HCT116 (cell line): ENCODE measurements at regions not wholly inside any gene's neighbourhood (a gene's known extent, or its start where the extent isn't known, plus 50 kb on each side); places are given as distances from the start of the nearest gene placed in this dataset.

Experiments
- ATAC-seq: fragments of 200-7000 bp; cut with Tn5 transposase; 2 replicates; pipeline ENCODE4 v1.9.1; 2020; ENCODE audit warnings: mild to moderate bottlenecking, moderate library complexity
- BruUV-seq: library from RNA; stranded (reverse); fragments of 400-500 nt; replicated peaks from 2 replicates; lab custom pipeline; 2021; lab: Mats Ljungman, UMichigan
- CTCF ChIA-PET: fragments of 300-600 bp; sonication (Branson Sonifier 250); formaldehyde crosslinking; loops from one replicate; lab custom pipeline; 2021; ENCODE audit warnings: antibody characterized with exemption; lab: Charles Lee
- POLR2A ChIA-PET: fragments of 300-600, 350-600 bp; sonication (Branson Sonifier 250); formaldehyde crosslinking; loops from one replicate; lab custom pipeline; 2021; ENCODE audit warnings: antibody characterized with exemption; lab: Charles Lee
- RAD21 ChIA-PET, 2 experiments: fragments of 300-600 bp; sonication (Branson Sonifier 250); formaldehyde crosslinking; loops; one replicate each; lab custom pipeline; 2023; ENCODE audit warnings: low total read pairs in 2 of 2; ENCODE audit not compliant: uncharacterized antibody in 2 of 2, unreplicated experiment in 2 of 2, low non-redundant PET in 1 of 2; lab: Charles Lee
- DNase-seq: peaks from one replicate; pipeline ENCODE4 v3.0.0-alpha.2; 2010; ENCODE audit warnings: low read depth, low spot score
- H2AFZ ChIP-seq: fragments of 200-600 bp; shearing (Covaris generic), sonication (generic); 2 replicates; pipeline ENCODE4 v1.6.1; 2017; ENCODE audit warnings: low read depth, mixed run types, mixed read lengths, antibody characterized with exemption, low read length; ENCODE audit not compliant: poor library complexity, severe bottlenecking
- H3K27ac ChIP-seq: 2 replicates; pipeline ENCODE4 v1.5.1; 2012; ENCODE audit warnings: low read depth, low read length
- H3K27me3 ChIP-seq: fragments of 200-600 bp; sonication (generic); 2 replicates; pipeline ENCODE4 v1.6.1; 2016; ENCODE audit warnings: mixed run types, low read length, mixed read lengths; ENCODE audit not compliant: insufficient read depth
- H3K36me3 ChIP-seq, 2 experiments: fragments of 200-500 bp in 1 of 2; fragments of 200-600 bp in 1 of 2; sonication (Bioruptor generic) in 1 of 2; sonication (generic) in 1 of 2; 2 replicates each; pipeline versions ENCODE4 v1.5.1 to v1.6.1; 2014 to 2016; ENCODE audit warnings: low read length in 2 of 2, inconsistent platforms in 1 of 2, mixed read lengths in 1 of 2, mixed run types in 1 of 2; ENCODE audit not compliant: insufficient read depth in 2 of 2, control insufficient read depth in 1 of 2
- H3K4me1 ChIP-seq, 2 experiments: fragments of 200-600 bp in 1 of 2; sonication (generic) in 1 of 2; 2 replicates each; pipeline versions ENCODE4 v1.5.1 to v1.6.1; 2012 to 2017; ENCODE audit warnings: low read length in 2 of 2, inconsistent platforms in 1 of 2, mild to moderate bottlenecking in 1 of 2, mixed read lengths in 1 of 2, mixed run types in 1 of 2, moderate library complexity in 1 of 2; ENCODE audit not compliant: insufficient read depth in 2 of 2, control insufficient read depth in 1 of 2
- H3K4me2 ChIP-seq: fragments of 200-600 bp; sonication (generic); 2 replicates; pipeline ENCODE4 v1.6.1; 2017; ENCODE audit warnings: mixed run types, low read length, mixed read lengths
- H3K4me3 ChIP-seq, 2 experiments: fragments of 200-600 bp in 1 of 2; sonication (generic) in 1 of 2; replicated peaks in 1 of 2; 2 replicates each; pipeline ENCODE4 v1.5.1; 2011 to 2016; ENCODE audit warnings: low read length in 2 of 2, control low read depth in 1 of 2, low read depth in 1 of 2, mild to moderate bottlenecking in 1 of 2, mixed read lengths in 1 of 2, mixed run types in 1 of 2
- H3K79me2 ChIP-seq: fragments of 200-600 bp; sonication (generic); 2 replicates; pipeline ENCODE4 v1.6.1; 2017; ENCODE audit warnings: mild to moderate bottlenecking, mixed run types, low read length, moderate library complexity, mixed read lengths; ENCODE audit not compliant: insufficient read depth
- H3K9ac ChIP-seq: fragments of 200-600 bp; sonication (generic); 2 replicates; pipeline ENCODE4 v1.6.1; 2016; ENCODE audit warnings: low read length, mixed read lengths
- H3K9me2 ChIP-seq: fragments of 200-600 bp; sonication (generic), shearing (Covaris generic); 2 replicates; pipeline ENCODE4 v1.6.1; 2017; ENCODE audit warnings: mixed run types, mild to moderate bottlenecking, moderate library complexity; ENCODE audit not compliant: insufficient read depth
- H3K9me3 ChIP-seq, 2 experiments: fragments of 200-500 bp in 1 of 2; fragments of 200-600 bp in 1 of 2; sonication (Bioruptor generic) in 1 of 2; sonication (generic) in 1 of 2; 2 replicates each; pipeline ENCODE4 v1.6.1; 2014 to 2017; ENCODE audit warnings: low read length in 2 of 2, mixed read lengths in 2 of 2, inconsistent platforms in 1 of 2, low read depth in 1 of 2, mild to moderate bottlenecking in 1 of 2, mixed run types in 1 of 2, moderate library complexity in 1 of 2; ENCODE audit not compliant: control insufficient read depth in 1 of 2, insufficient read depth in 1 of 2
- H4K20me1 ChIP-seq: fragments of 200-600 bp; sonication (generic), shearing (Covaris generic); 2 replicates; pipeline ENCODE4 v1.6.1; 2017; ENCODE audit warnings: mixed run types, mild to moderate bottlenecking, moderate library complexity; ENCODE audit not compliant: insufficient read depth
- ATF3 ChIP-seq: IDR thresholded peaks from 2 replicates; pipeline ENCODE4 v1.6.1; 2012
- CEBPB ChIP-seq: IDR thresholded peaks from 2 replicates; pipeline ENCODE4 v1.6.1; 2012; ENCODE audit warnings: low read depth
- CTCF ChIP-seq, 3 experiments: fragments of 200-600 bp in 1 of 3; sonication (generic) in 1 of 3; IDR thresholded peaks in 2 of 3; conservative IDR thresholded peaks in 1 of 3; 2 replicates each; pipeline ENCODE4 v1.5.1; 2012 to 2017; ENCODE audit warnings: low read depth in 2 of 3, low read length in 2 of 3, antibody characterized with exemption in 1 of 3, borderline replicate concordance in 1 of 3, control low read depth in 1 of 3, mild to moderate bottlenecking in 1 of 3, mixed read lengths in 1 of 3, mixed run types in 1 of 3, moderate library complexity in 1 of 3; ENCODE audit not compliant: insufficient read depth in 1 of 3
- ELF1 ChIP-seq: IDR thresholded peaks from 2 replicates; pipeline ENCODE4 v1.6.1; 2012; ENCODE audit warnings: low read depth, borderline replicate concordance
- POLR2A ChIP-seq: IDR thresholded peaks from 2 replicates; pipeline ENCODE4 v1.7.0; 2011; ENCODE audit warnings: borderline replicate concordance; ENCODE audit not compliant: insufficient read depth, insufficient read length; ENCODE audit errors: extremely low read depth
- REST ChIP-seq: IDR thresholded peaks from 2 replicates; pipeline ENCODE4 v1.6.1; 2012; ENCODE audit warnings: low read depth
- ZFX ChIP-seq: fragments of 450-650 bp; IDR thresholded peaks from 2 replicates; pipeline ENCODE4 v1.6.1; 2017
- intact Hi-C: fragments of 100-400 bp; cut with micrococcal nuclease; formaldehyde crosslinking; loops from 2 replicates; pipeline ENCODE4 v1.10.0; 2022
- TF ChIP-seq, protein P1 (sequence below): IDR thresholded peaks from 2 replicates; pipeline ENCODE4 v1.6.1; 2012

- no peaks in the 10 kb centered on the region for H4K20me1 ChIP-seq
- intact Hi-C loops, result no loop called here
Measured at GRCh38 chr1:173127369-173128307, 76.9 kb upstream of the TNFSF18 start.

More at GRCh38 chr1:173127369-173128307, 76.9 kb upstream of the TNFSF18 start:
- ChIA-PET RAD21 (no interaction called here), CTCF (no interaction called here), POLR2A (no interaction called here)
- no peak overlapping the region for H3K9ac ChIP-seq
- no peak for DNase-seq
- H3K27me3 ChIP-seq, result no peaks in the 10 kb centered on the region
- TF ChIP-seq, protein P1, sequence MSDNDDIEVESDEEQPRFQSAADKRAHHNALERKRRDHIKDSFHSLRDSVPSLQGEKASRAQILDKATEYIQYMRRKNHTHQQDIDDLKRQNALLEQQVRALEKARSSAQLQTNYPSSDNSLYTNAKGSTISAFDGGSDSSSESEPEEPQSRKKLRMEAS, result no peak
- TF ChIP-seq CTCF (IDR thresholded peaks at IDR 0.05 in 2 of 3, conservative IDR thresholded peaks at IDR 0.05 in 1 of 3; ENCODE audit: borderline replicate concordance in 1 of 3, insufficient read depth in 1 of 3, low read depth in 2 of 3, low read length in 2 of 3) (no peak), POLR2A (no peak), CEBPB (no peak), ZFX (no peak), ELF1 (no peak), ATF3 (no peak), REST (no peak)
- no peak overlapping the region for H3K4me2 ChIP-seq
- no peaks in the 10 kb centered on the region for H3K36me3 ChIP-seq
- no peak overlapping the region for H2AFZ ChIP-seq
- ATAC-seq, result no peak
- no peak overlapping the region for H3K27ac ChIP-seq
- 0 out of 2 replicates have a peak, but pooled peaks cover 2% of the 10 kb centered on the region for H3K9me2 ChIP-seq
- no peak overlapping the region for H3K4me3 ChIP-seq
- peaks cover 0 to 9% of the 10 kb centered on the region in 2 experiments; a peak in 2 of 4 replicates for H3K4me1 ChIP-seq
- no peaks in the 10 kb centered on the region for H3K79me2 ChIP-seq
- H3K9me3 ChIP-seq, result no peaks in the 10 kb centered on the region
- no TSS peak for BruUV-seq
